ENCODE measurements at regions not wholly inside any gene's neighbourhood (a gene's known extent, or its start where the extent isn't known, plus 50 kb on each side); places are given as distances from the start of the nearest gene placed in this dataset.

- TF ChIP-seq, protein P1, sequence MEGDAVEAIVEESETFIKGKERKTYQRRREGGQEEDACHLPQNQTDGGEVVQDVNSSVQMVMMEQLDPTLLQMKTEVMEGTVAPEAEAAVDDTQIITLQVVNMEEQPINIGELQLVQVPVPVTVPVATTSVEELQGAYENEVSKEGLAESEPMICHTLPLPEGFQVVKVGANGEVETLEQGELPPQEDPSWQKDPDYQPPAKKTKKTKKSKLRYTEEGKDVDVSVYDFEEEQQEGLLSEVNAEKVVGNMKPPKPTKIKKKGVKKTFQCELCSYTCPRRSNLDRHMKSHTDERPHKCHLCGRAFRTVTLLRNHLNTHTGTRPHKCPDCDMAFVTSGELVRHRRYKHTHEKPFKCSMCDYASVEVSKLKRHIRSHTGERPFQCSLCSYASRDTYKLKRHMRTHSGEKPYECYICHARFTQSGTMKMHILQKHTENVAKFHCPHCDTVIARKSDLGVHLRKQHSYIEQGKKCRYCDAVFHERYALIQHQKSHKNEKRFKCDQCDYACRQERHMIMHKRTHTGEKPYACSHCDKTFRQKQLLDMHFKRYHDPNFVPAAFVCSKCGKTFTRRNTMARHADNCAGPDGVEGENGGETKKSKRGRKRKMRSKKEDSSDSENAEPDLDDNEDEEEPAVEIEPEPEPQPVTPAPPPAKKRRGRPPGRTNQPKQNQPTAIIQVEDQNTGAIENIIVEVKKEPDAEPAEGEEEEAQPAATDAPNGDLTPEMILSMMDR (IDR thresholded peaks at IDR 0.05): no peak
- TF ChIP-seq POLR2A (IDR thresholded peaks at IDR 0.05): no peak
These were observed 108.2 kb upstream of the FAM9C start for GRCh38 chrX:13152518-13153185.
